Brain microvascular endothelial cell (primary cell): ENCODE measurements at regions not wholly inside any gene's neighbourhood (a gene's known extent, or its start where the extent isn't known, plus 50 kb on each side); places are given as distances from the start of the nearest gene placed in this dataset.

Experiments used
- DNase-seq: peaks from one replicate; pipeline ENCODE4 v3.0.0-alpha.2; 2020
- H3K27ac ChIP-seq: fragments of 250-450 bp; sonication (Bioruptor Pico); 2 replicates; pipeline ENCODE4 v1.5.1; 2020; ENCODE audit warnings: mild to moderate bottlenecking, moderate library complexity
- H3K27me3 ChIP-seq: fragments of 250-450 bp; sonication (Bioruptor Pico); replicated peaks from 2 replicates; pipeline ENCODE4 v1.5.1; 2020; ENCODE audit warnings: mild to moderate bottlenecking
- H3K36me3 ChIP-seq: fragments of 250-450 bp; sonication (Bioruptor Pico); replicated peaks from 2 replicates; pipeline ENCODE4 v1.5.1; 2020; ENCODE audit warnings: mild to moderate bottlenecking
- H3K4me3 ChIP-seq: 2 replicates; pipeline ENCODE4 v1.5.1; 2011; ENCODE audit warnings: low read depth, mild to moderate bottlenecking, control low read depth, low read length, moderate library complexity
- in situ Hi-C: cut with HindIII; loops from 2 replicates; pipeline ENCODE4 v1.10.0; 2017; ENCODE audit warnings: low sequenced_read_pairs, low pct_ligation_motif_present
- TF ChIP-seq, protein P1 (sequence below): IDR thresholded peaks from 2 replicates; pipeline ENCODE4 v1.5.1; 2011; ENCODE audit warnings: low read depth, mild to moderate bottlenecking, moderate library complexity, low read length, control low read depth, inconsistent platforms; ENCODE audit errors: missing control alignments

- no peak for DNase-seq
- no peak overlapping the region for H3K4me3 ChIP-seq
- no peaks in the 10 kb centered on the region for H3K36me3 ChIP-seq
- TF ChIP-seq, protein P1, sequence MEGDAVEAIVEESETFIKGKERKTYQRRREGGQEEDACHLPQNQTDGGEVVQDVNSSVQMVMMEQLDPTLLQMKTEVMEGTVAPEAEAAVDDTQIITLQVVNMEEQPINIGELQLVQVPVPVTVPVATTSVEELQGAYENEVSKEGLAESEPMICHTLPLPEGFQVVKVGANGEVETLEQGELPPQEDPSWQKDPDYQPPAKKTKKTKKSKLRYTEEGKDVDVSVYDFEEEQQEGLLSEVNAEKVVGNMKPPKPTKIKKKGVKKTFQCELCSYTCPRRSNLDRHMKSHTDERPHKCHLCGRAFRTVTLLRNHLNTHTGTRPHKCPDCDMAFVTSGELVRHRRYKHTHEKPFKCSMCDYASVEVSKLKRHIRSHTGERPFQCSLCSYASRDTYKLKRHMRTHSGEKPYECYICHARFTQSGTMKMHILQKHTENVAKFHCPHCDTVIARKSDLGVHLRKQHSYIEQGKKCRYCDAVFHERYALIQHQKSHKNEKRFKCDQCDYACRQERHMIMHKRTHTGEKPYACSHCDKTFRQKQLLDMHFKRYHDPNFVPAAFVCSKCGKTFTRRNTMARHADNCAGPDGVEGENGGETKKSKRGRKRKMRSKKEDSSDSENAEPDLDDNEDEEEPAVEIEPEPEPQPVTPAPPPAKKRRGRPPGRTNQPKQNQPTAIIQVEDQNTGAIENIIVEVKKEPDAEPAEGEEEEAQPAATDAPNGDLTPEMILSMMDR: no peak
- no peak overlapping the region for H3K27ac ChIP-seq
- H3K27me3 ChIP-seq: no peaks in the 10 kb centered on the region
- in situ Hi-C loops: no loop called here
These were observed 201.2 kb downstream of the FOXA2 start for GRCh38 chr20:22383156-22383555.

DNA sequence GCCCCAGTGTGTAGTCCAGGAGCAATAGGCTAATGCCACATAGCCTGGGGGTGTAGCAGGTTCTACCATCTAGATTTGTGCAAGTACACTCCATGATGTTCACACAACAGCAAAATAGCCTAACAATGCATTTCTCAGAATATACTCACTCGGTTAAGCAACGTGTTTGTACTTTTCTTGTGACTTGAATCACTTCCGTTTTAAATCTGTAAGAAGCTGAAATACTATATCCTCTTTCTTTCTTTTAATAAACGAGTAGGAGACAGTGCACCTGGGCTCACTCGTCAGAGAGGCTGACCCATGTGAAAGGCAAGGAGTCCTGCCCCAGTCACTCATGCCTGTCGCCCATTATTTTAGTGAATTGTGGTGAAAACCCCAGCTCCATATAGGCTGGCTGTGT lies 201.6 kb downstream of the FOXA2 start:
- Histone ChIP-seq H3K27ac (no peak overlapping the region), H3K36me3 (no peaks in the 10 kb centered on the region), H3K27me3 (no peaks in the 10 kb centered on the region), H3K4me3 (no peak overlapping the region)
- in situ Hi-C loops: no loop called here
- TF ChIP-seq, protein P1: no peak
- DNase-seq: no peak

DNA sequence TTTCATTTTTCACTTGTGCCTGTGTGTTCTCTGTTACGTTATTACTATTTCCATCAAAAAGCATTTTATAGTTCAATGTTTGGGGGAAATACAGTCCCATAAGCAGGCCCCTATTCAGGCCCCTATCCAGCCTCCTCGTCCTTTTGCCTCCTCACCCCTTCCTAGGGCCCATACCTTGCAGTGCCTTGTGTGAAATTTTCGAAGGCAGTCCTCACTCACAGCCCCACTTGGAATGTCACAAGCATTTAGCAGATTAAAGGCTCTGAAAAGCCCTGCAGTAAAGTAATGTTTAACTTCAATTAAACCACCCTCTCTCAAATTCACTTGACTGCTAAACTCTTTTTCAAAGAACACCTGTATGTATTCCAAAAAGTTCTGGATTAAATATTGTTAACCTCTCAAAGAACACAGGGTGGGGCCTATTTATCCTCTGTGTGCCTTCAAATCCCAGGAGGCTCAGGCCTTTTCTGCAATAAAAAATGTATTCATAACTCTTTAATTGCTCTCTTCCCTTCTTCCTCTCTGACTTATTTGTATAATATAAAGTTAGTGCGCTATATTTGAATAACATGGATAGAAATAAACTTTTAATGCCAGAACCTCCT lies 202.5 kb downstream of the FOXA2 start:
- DNase-seq: no peak
- H3K27me3 ChIP-seq: no peaks in the 10 kb centered on the region
- H3K36me3 ChIP-seq: no peaks in the 10 kb centered on the region
- in situ Hi-C loops: no loop called here
- TF ChIP-seq, protein P1: no peak
- H3K4me3 ChIP-seq: no peak overlapping the region
- no peak overlapping the region for H3K27ac ChIP-seq

- in situ Hi-C loops: no loop called here
These were observed 204.9 kb downstream of the FOXA2 start for GRCh38 chr20:22379472-22379871.

DNA sequence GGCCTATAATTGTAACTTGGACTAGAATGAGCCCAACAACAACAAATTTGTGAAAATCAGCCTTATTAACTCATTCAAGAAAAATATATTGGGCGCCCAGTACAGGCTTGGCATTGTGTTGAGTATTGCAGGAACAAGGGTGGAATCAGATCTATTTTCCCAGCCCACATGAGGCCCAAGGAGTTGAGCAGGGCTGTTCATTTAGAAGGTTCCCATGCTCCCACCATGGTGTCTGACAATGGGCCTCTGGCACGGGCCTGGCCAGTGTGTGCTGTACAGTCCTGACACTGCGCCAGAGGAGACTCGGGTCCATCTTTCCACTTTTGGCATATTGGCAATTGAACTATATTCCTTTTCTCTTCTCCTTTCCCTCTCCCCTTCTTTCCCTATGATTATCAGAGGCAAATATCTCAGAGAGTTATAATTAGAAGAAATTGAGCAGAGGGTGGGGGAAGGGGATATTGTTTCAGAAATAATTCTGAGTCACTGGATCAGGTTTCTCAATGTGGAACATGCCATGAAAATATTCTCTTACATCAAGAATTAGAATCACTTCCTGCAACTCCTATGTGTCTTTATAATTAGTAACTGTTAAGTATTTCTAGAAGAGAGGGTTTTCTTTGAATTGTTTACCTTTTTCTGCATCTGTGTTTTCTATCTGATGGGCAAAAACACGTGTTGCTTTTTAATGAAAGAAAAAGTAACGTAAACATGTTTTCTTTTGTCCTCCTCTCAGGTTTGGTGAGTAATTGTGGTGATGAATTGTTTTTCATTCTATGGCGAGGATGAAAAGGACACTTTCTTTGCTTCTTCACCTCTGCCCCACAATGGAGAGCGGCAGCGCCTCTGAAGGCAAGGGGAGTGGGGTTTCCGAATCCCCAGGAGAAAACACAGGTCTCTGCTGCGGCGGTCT lies 209.4 kb downstream of the FOXA2 start:
- peak overlapping the region; percentile 79 for H3K27ac ChIP-seq
- H3K36me3 ChIP-seq: no peaks in the 10 kb centered on the region
- DNase-seq: peak; percentile 28
- no peaks in the 10 kb centered on the region for H3K27me3 ChIP-seq
- TF ChIP-seq, protein P1: no peak
- in situ Hi-C loops: no loop called here
- H3K4me3 ChIP-seq: no peak overlapping the region

More at GRCh38 chr20:22379472-22379871, 204.9 kb downstream of the FOXA2 start:
- no peak overlapping the region for H3K27ac ChIP-seq
- H3K4me3 ChIP-seq: no peak overlapping the region
- TF ChIP-seq, protein P1: no peak
- peak; percentile 54 for DNase-seq
- no peaks in the 10 kb centered on the region for H3K36me3 ChIP-seq
- no peaks in the 10 kb centered on the region for H3K27me3 ChIP-seq
